Transverse colon (tissue), 4 donors: ENCODE measurements at regions not wholly inside any gene's neighbourhood (a gene's known extent, or its start where the extent isn't known, plus 50 kb on each side); places are given as distances from the start of the nearest gene placed in this dataset.

ENCODE experiments used
- CTCF ChIP-seq, 5 experiments: fragments of 200-600 bp in 3 of 5; fragments of 450-650 bp in 2 of 5; sonication (generic) in 3 of 5; IDR thresholded peaks; 1 replicate in 2 of 5; 2 replicates in 3 of 5; pipeline ENCODE4 v1.5.1; 2016 to 2017; ENCODE audit warnings: antibody characterized with exemption in 5 of 5, inconsistent platforms in 3 of 5, mild to moderate bottlenecking in 2 of 5, moderate library complexity in 1 of 5
- EP300 ChIP-seq: sonication (generic); formaldehyde crosslinking; IDR thresholded peaks from one replicate; pipeline ENCODE4 v1.6.1; 2017; ENCODE audit warnings: antibody characterized with exemption, low read depth
- POLR2A ChIP-seq: fragments of 450-650 bp; IDR thresholded peaks from one replicate; pipeline ENCODE4 v1.6.1; 2016; ENCODE audit warnings: antibody characterized with exemption, mild to moderate bottlenecking, moderate library complexity
- POLR2AphosphoS5 ChIP-seq, 3 donors: sonication (generic); formaldehyde crosslinking; IDR thresholded peaks; one replicate each; pipeline ENCODE4 v1.6.1; 2016; ENCODE audit warnings: antibody characterized with exemption in 3 of 3

DNA sequence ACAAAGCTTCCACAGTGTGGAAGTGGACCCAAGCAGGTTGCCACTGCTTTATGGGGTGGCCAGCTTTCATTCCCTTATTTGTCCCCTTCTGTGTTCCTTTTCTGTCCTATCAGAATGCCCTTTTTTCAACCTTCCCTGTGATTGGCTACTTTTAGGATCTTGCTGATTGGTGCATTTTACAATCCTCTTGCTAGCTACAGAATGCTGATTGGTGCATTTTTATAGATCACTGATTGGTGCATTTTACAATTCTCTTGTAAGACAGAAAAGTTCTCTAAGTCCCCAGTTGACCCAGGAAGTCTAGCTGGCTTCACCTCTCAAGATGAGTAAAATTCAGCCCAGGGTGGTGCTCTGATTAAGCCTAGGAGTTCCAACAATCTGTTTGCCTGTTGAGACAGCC lies 157.2 kb upstream of the ERCC6L2 start:
- TF ChIP-seq POLR2A (no peak), CTCF (IDR thresholded peaks at IDR 0.05) (no peak), POLR2AphosphoS5 (IDR thresholded peaks at IDR 0.05) (no peak), EP300 (no peak)
